Inflammatory macrophage (primary cell): ENCODE measurements at regions not wholly inside any gene's neighbourhood (a gene's known extent, or its start where the extent isn't known, plus 50 kb on each side); places are given as distances from the start of the nearest gene placed in this dataset.
"Not testable (repeated sequence)": the region's sequence is repeated elsewhere in the genome, so short reads cannot be mapped to it uniquely, and the experiment has no call there.

ENCODE experiments used
- DNase-seq, 2 donors: peaks; one replicate each; pipeline ENCODE4 v3.0.0-alpha.2; 2020 to 2022

- DNase-seq: no peak
Measured at GRCh38 chr9:75548871-75549270, 341.6 kb upstream of the PCSK5 start.

- DNase-seq: no peak
Measured at GRCh38 chr9:75551861-75552260, 338.6 kb upstream of the PCSK5 start.

DNA sequence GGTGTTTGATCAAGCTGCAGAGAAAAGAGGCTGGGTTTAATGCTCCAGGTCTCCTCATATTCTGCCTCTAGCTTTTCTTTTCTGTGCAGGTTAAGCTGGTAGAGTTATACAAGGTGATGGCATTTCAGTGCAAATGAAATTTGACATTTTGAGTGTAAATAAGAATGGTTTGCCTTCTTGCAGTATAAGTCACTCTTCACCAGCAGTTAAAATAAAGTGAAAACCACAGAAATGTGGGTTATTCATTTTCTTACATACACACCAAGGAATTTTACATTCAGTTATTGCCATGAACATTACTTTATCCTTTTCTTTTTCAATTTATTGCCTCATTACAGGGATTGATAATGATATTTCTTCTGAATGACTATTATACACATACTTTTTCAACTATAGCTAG, 337.5 kb upstream of the PCSK5 start:
- no peak for DNase-seq

DNA sequence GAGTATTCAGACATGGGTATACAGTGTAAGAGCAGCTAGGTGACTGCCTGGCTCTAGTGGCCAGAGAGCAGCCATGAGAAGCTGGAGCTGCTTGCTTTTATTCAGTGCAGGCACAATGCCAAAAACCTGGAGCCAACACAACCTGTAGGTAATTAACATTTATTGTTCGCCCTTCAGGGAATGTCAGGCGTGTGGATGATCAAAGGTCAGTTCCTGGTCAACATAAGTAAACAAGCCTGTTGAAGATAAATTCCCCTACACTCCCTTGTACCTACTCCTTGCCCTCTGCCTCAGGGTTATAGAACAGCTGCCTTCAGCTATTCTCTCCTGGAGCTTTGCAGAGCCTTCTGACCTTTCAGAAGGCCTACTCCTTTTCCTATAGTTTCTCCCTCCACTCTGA, 323.7 kb upstream of the PCSK5 start:
- not testable (repeated sequence) for DNase-seq

DNA sequence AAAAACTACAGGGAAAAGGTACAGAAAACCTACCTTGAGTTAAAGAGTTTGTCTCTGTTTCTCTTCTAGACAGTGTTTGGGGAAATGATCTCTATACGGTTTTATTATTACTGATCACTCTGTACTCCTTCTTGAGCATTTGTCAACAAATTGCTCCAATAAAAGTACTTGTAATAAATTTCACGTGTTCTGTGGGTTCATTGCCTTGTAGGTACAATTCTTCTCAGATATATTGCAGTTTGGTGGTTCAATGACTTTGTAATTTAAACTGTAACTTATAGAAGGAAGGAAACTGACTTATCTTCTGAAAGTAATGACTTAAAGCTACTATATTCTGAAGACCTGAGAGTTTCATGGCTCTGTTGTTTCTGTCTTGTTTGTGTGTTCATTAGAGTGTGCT, 319.9 kb upstream of the PCSK5 start:
- DNase-seq: no peak

- no peak for DNase-seq
Measured at GRCh38 chr9:75574569-75574968, 315.9 kb upstream of the PCSK5 start.

- no peak for DNase-seq
Measured at GRCh38 chr9:75582870-75583269, 307.6 kb upstream of the PCSK5 start.

- no peak for DNase-seq
Measured at GRCh38 chr9:75588808-75589207, 301.7 kb upstream of the PCSK5 start.

DNA sequence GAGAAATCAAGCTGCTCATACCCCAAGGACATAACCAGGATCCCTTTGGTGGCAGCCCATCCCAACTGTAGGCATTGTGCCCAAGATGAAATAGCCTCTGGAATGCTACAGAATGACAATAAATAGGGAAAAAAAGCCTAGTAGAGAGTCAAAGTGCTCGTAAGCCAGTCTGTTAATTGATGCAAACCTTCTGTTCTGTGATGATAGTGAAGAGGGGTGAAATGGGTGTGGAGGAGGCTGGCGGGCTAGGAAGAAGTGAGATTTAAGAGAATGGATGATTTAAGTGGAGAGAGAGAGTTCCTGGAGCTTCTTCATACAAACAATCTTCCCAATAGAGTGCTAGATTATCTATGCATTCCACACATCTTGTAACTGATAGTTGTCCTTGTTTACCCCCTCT, 301.0 kb upstream of the PCSK5 start:
- no peak for DNase-seq

- DNase-seq: no peak
Measured at GRCh38 chr9:75591972-75592371, 298.5 kb upstream of the PCSK5 start.

DNA sequence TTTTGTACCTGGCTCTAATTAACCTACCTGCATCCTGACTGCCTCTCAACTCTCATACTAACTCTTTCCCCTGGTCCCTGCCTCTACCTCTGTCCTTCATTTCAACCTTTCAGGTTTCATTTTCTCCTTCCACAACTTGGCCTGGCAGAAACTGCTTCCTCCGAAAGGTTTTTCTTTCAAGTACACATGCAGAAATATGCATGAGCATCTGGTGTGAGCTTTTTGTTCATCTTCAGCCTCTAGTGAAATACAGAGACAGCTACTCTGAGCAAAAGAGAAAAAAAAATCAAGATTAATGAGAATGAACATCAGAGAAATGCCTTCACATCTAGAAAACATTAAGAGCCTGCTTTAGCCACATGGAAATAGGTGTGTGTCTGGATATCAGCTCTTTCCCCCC, 297.9 kb upstream of the PCSK5 start:
- no peak for DNase-seq

DNA sequence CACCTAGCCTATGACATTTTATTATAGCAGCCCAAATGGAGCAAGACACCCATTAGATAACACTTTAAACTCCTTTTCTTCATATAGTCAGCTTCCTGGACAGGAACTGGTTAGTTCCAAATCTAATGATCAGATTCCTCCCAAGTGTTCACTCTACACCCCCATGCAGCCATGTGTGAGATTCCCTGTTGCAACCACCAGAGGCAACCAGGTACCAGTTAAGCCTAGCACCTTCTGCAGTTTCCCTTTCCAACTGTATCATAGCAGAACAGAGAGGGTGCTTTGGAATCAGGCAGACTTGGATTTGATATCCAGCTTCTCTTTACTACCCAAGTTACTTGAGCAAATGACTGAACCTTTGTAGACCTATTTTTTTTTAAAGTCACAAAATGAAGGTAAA, 296.6 kb upstream of the PCSK5 start:
- DNase-seq: no peak

DNA sequence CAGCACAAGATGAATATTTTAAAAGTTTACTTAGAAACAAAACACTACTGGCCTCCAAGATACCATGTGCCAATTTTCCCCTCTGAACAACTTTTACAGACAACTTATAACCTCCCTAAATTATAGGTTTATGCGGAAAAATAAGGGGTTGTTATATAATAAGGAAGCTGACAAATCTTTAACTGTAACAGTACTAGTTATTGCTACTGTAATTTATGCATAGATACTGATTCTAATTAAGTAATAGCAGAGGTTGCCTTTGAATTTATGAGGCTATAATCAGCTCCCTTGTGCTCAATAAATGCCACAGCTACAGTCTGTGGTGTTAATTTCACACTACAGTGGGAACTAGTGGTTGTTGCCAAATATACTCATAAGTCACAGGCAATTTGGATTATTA, 291.3 kb upstream of the PCSK5 start:
- no peak for DNase-seq

- DNase-seq: no peak
Measured at GRCh38 chr9:75601280-75601679, 289.2 kb upstream of the PCSK5 start.

- DNase-seq: no peak
Measured at GRCh38 chr9:75602060-75602459, 288.4 kb upstream of the PCSK5 start.

- peak; percentile 77 to 91 for DNase-seq
Measured at GRCh38 chr9:75604661-75605060, 285.8 kb upstream of the PCSK5 start.

- DNase-seq: no peak
Measured at GRCh38 chr9:75607521-75607920, 283.0 kb upstream of the PCSK5 start.

- DNase-seq: no peak
Measured at GRCh38 chr9:75609401-75609800, 281.1 kb upstream of the PCSK5 start.

DNA sequence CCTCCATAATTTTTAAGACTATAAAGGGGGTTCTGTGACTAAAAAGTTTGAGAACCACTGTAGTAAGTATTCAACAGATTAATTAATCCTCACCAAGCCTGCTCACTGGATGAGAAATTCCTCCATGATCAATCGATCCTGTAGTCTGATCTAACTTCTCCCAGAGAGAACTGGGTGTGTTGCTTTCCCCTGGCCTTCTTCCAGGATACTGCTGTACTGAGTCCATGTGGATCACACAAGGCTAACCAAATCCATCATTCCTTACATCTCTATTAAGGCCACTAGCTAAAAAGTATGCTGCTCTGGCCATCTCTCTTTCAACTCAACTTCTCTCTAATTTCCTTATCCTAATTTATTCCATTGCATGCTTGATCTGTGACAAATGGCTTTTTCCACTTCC, 280.2 kb upstream of the PCSK5 start:
- no peak for DNase-seq

GRCh38 chr9:75612205-75612604, 278.3 kb upstream of the PCSK5 start:
- no peak for DNase-seq

GRCh38 chr9:75612754-75613153, 277.7 kb upstream of the PCSK5 start:
- DNase-seq: no peak

GRCh38 chr9:75615284-75615683, 275.2 kb upstream of the PCSK5 start:
- DNase-seq: no peak

DNA sequence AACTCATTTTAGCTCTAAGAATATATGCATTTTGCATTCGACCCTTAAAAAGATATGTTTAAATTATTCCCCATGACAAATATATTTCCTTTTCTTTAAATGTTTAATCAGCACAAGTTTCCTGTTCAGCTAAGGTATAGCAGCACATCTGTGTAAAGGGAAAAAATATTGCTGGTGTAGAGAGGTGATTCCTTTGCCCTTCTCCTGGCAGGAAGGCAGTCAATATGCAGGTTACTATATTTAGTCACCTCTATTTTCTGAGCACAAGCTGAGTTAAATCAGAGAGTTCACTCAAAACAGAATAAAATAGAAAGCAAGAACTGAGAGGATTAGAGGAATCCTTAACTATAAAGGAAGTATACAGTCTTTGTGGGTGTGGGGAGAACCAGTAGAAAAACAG, 274.4 kb upstream of the PCSK5 start:
- no peak for DNase-seq

DNA sequence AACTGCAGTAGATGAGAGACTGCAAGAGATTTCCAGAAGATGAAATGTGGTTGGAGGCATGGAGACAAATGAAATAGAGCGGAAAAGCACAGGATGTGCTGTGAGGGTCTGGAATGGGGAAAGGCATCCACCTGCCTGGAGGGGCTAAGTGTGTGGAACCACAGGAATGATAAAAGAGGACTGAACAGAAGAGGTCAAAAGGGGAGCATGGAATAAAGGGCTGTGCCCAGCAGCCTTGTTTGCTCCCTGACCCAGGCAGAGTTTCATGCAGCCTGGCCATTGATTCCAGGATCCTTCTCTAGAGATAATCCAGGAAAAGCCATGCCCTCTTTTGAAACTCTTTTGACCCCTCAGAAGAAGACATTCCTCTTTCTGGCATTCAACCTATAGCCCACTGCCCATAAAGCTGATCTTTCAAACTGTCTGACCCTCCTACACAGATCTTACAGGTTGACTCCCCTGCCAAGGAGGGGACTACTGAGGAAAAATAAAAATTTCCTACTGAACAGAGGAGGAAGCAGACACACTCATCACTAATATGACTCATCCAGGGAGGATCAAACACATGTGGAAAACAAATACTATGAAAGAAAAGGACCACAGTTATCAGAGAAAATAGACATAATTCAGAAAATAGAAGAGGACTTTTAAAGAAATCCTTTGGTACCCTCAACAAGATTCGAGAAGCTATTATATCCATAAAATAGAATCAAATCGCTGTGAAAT, 273.5 kb upstream of the PCSK5 start:
- DNase-seq: no peak

- DNase-seq: no peak
Measured at GRCh38 chr9:75623462-75623861, 267.0 kb upstream of the PCSK5 start.
